Endothelial cell of umbilical vein (primary cell): ENCODE measurements at regions not wholly inside any gene's neighbourhood (a gene's known extent, or its start where the extent isn't known, plus 50 kb on each side); places are given as distances from the start of the nearest gene placed in this dataset.

Source experiments
- BruUV-seq: library from RNA; stranded (reverse); fragments of 400-500 nt; replicated peaks from 2 replicates; lab custom pipeline; 2021; lab: Mats Ljungman, UMichigan
- CTCF ChIA-PET: fragments of 300-600, 350-600 bp; sonication (Branson Sonifier 250); formaldehyde crosslinking; loops from one replicate; lab custom pipeline; 2021; ENCODE audit warnings: antibody characterized with exemption, inconsistent platforms; lab: Charles Lee
- POLR2A ChIA-PET: fragments of 300-600, 350-600 bp; sonication (Branson Sonifier 250); formaldehyde crosslinking; loops from one replicate; lab custom pipeline; 2021; ENCODE audit warnings: antibody characterized with exemption, inconsistent platforms; lab: Charles Lee
- DNase-seq: peaks from one replicate; pipeline ENCODE4 v3.0.0-alpha.2; 2011; ENCODE audit warnings: low read depth, low spot score
- FAIRE-seq: peaks from 2 replicates; lab custom pipeline; 2011; peaks lifted over from hg19 to GRCh38; lab: Jason Lieb, UNC
- H2AFZ ChIP-seq: 2 replicates; pipeline ENCODE4 v1.6.0; 2012; ENCODE audit warnings: low read depth, low read length, control low read depth, inconsistent platforms
- H3K27ac ChIP-seq: 2 replicates; pipeline ENCODE4 v1.5.1; 2011; ENCODE audit warnings: low read depth, mild to moderate bottlenecking, control low read depth, low read length, moderate library complexity; ENCODE audit not compliant: insufficient read depth
- H3K27me3 ChIP-seq, 2 experiments: 2 replicates each; pipeline versions ENCODE4 v1.6.0 to v1.6.1; 2011; ENCODE audit warnings: low read length in 2 of 2, mixed read lengths in 1 of 2; ENCODE audit not compliant: control insufficient read depth in 2 of 2, insufficient read depth in 2 of 2
- H3K36me3 ChIP-seq, 2 experiments: 2 replicates in 1 of 2; 3 replicates in 1 of 2; pipeline ENCODE4 v1.5.1; 2011; ENCODE audit warnings: low read length in 2 of 2, mild to moderate bottlenecking in 1 of 2, moderate library complexity in 1 of 2; ENCODE audit not compliant: control insufficient read depth in 2 of 2, insufficient read depth in 2 of 2; ENCODE audit errors: extremely low read depth in 1 of 2
- H3K4me1 ChIP-seq: 3 replicates; pipeline ENCODE4 v1.5.1; 2011; ENCODE audit warnings: mild to moderate bottlenecking, low read length; ENCODE audit not compliant: control insufficient read depth, insufficient read depth; ENCODE audit errors: extremely low read depth
- H3K4me2 ChIP-seq: 2 replicates; pipeline ENCODE4 v1.6.1; 2011; ENCODE audit warnings: low read length, control low read depth, mixed read lengths; ENCODE audit not compliant: insufficient read depth
- H3K4me3 ChIP-seq, 3 experiments: fragments of 200-600 bp in 1 of 3; sonication (generic), shearing (Covaris generic) in 1 of 3; replicated peaks in 1 of 3; 2 replicates each; pipeline ENCODE4 v1.5.1; 2011 to 2016; ENCODE audit warnings: control low read depth in 3 of 3, low read length in 3 of 3, mild to moderate bottlenecking in 2 of 3, inconsistent platforms in 1 of 3, low read depth in 1 of 3, moderate library complexity in 1 of 3; ENCODE audit not compliant: insufficient read depth in 1 of 3
- H3K79me2 ChIP-seq: 2 replicates; pipeline ENCODE4 v1.6.0; 2012; ENCODE audit warnings: low read length, inconsistent platforms; ENCODE audit not compliant: control insufficient read depth, insufficient read depth
- H3K9ac ChIP-seq: replicated peaks from 2 replicates; pipeline ENCODE3; 2011; ENCODE audit warnings: low read length, control low read depth; ENCODE audit not compliant: insufficient read depth; ENCODE audit errors: extremely low read depth
- H3K9me1 ChIP-seq: replicated peaks from 3 replicates; pipeline ENCODE4 v1.6.0; 2011; ENCODE audit warnings: mild to moderate bottlenecking, low read length; ENCODE audit not compliant: control insufficient read depth, insufficient read depth; ENCODE audit errors: extremely low read depth
- H3K9me3 ChIP-seq: replicated peaks from 2 replicates; pipeline ENCODE4 v1.5.1; 2012; ENCODE audit warnings: low read length, inconsistent platforms; ENCODE audit not compliant: control insufficient read depth, insufficient read depth
- H4K20me1 ChIP-seq: replicated peaks from 2 replicates; pipeline ENCODE3; 2011; ENCODE audit warnings: mild to moderate bottlenecking, low read length; ENCODE audit not compliant: control insufficient read depth, insufficient read depth; ENCODE audit errors: extremely low read depth
- CTCF ChIP-seq, 2 donors: IDR thresholded peaks; 1 replicate in 1 of 2; 2 replicates in 1 of 2; pipeline ENCODE4 v1.5.1; 2011; ENCODE audit warnings: low read length in 2 of 2, mild to moderate bottlenecking in 2 of 2, moderate library complexity in 2 of 2, control low read depth in 1 of 2, inconsistent platforms in 1 of 2, low read depth in 1 of 2; ENCODE audit not compliant: insufficient read depth in 1 of 2; ENCODE audit errors: extremely low read depth in 1 of 2
- EZH2 ChIP-seq: IDR thresholded peaks from 2 replicates; pipeline ENCODE4 v1.6.1; 2012; ENCODE audit warnings: borderline replicate concordance, low read depth, mild to moderate bottlenecking, moderate library complexity, low read length, inconsistent platforms; ENCODE audit not compliant: severe bottlenecking
- FOS ChIP-seq: IDR thresholded peaks from 2 replicates; pipeline ENCODE4 v1.6.1; 2011; ENCODE audit warnings: mild to moderate bottlenecking, low read length, moderate library complexity, borderline replicate concordance; ENCODE audit not compliant: insufficient read depth
- GATA2 ChIP-seq: IDR thresholded peaks from 2 replicates; pipeline ENCODE4 v1.7.0; 2011; ENCODE audit warnings: low read depth, mild to moderate bottlenecking, moderate library complexity, mixed read lengths, low read length; ENCODE audit not compliant: insufficient read length, insufficient read depth
- JUN ChIP-seq: IDR thresholded peaks from 2 replicates; pipeline ENCODE4 v1.6.1; 2011; ENCODE audit warnings: borderline replicate concordance, low read depth; ENCODE audit not compliant: insufficient read length, insufficient read depth
- MAX ChIP-seq: IDR thresholded peaks from 2 replicates; pipeline ENCODE4 v1.6.1; 2011; ENCODE audit not compliant: insufficient read depth, insufficient read length
- MYC ChIP-seq: IDR thresholded peaks from one replicate; pipeline ENCODE4 v1.6.1; 2011; ENCODE audit warnings: mild to moderate bottlenecking, low read depth, low read length
- POLR2A ChIP-seq: IDR thresholded peaks from 2 replicates; pipeline ENCODE4 v1.6.1; 2012; ENCODE audit warnings: low read depth, mild to moderate bottlenecking, control low read depth, low read length
- POLR2AphosphoS5 ChIP-seq: IDR thresholded peaks from 2 replicates; pipeline ENCODE4 v1.6.1; 2012; ENCODE audit warnings: low read depth, mild to moderate bottlenecking, control low read depth, low read length, moderate library complexity; ENCODE audit not compliant: insufficient read depth
- dilution Hi-C: fragments of 300-500 bp; cut with MboI; formaldehyde crosslinking; loops from one replicate; pipeline ENCODE4 v1.15.0; 2019; ENCODE audit warnings: low sequenced_read_pairs; ENCODE audit not compliant: extremely low pct_ligation_motif_present
- intact Hi-C: fragments of 100-400 bp; cut with micrococcal nuclease; formaldehyde crosslinking; loops from one replicate; pipeline ENCODE4 v1.10.0; 2022

- intact Hi-C loops = no loop called here
- H3K36me3 ChIP-seq = no peaks in the 10 kb centered on the region
- no peaks in the 10 kb centered on the region for H3K4me1 ChIP-seq
- H3K9ac ChIP-seq = no peak overlapping the region
- no peak overlapping the region for H3K4me3 ChIP-seq
- no peaks in the 10 kb centered on the region for H4K20me1 ChIP-seq
- no peak overlapping the region for H2AFZ ChIP-seq
- no TSS peak for BruUV-seq
- H3K79me2 ChIP-seq = no peaks in the 10 kb centered on the region
- TF ChIP-seq CTCF (IDR thresholded peaks at IDR 0.05; ENCODE audit: extremely low read depth in 1 of 2, insufficient read depth in 1 of 2, low read depth in 1 of 2, low read length in 2 of 2) (no peak), MAX (no peak), POLR2AphosphoS5 (no peak), FOS (no peak), POLR2A (no peak), MYC (no peak), JUN (no peak), EZH2 (no peak), GATA2 (no peak)
- H3K27ac ChIP-seq = no peak overlapping the region
- CTCF ChIA-PET = no interaction called here
- DNase-seq (no peak), FAIRE-seq (no peak)
- H3K9me1 ChIP-seq = no peaks in the 10 kb centered on the region
- no peaks in the 10 kb centered on the region for H3K9me3 ChIP-seq
- dilution Hi-C loops = no loop called here
- POLR2A ChIA-PET = no interaction called here
- no peaks in the 10 kb centered on the region for H3K27me3 ChIP-seq
- H3K4me2 ChIP-seq = no peak overlapping the region
Observed at GRCh38 chrX:6917666-6918065, 229.8 kb upstream of the STS start.
